GM10266 (cell line): ENCODE measurements at regions not wholly inside any gene's neighbourhood (a gene's known extent, or its start where the extent isn't known, plus 50 kb on each side); places are given as distances from the start of the nearest gene placed in this dataset.
"Not testable (repeated sequence)": the region's sequence is repeated elsewhere in the genome, so short reads cannot be mapped to it uniquely, and the experiment has no call there.

Experiments used
- DNase-seq: peaks from one replicate; pipeline ENCODE4 v3.0.0; 2012; ENCODE audit errors: extremely low spot score
- CTCF ChIP-seq: IDR thresholded peaks from 2 replicates; pipeline ENCODE4 v1.5.1; 2012; ENCODE audit warnings: mild to moderate bottlenecking, low read depth; ENCODE audit not compliant: control insufficient read depth, insufficient read depth; ENCODE audit errors: missing control alignments

DNA sequence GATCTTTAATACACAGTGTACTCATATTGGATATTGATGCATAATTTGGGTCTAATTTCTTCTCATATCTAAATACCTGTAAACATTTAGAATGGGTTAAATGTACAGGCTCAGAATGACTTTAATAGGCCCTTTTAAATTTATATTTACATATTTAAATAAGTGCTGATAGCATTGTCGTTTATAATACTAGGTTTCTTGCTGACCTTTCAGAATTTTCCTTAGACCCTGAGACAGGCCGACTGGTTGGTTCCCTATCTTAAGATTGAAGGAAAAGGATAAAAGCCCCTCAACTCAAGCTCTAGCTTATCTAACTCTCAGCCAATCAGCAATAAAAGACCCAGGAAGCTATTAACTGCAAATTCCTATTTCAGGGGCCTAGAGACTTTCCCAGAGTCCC is 67.8 kb upstream of the HNMT start:
- TF ChIP-seq CTCF, result no peak
- DNase-seq, result no peak

GRCh38 chr2:137897082-137897481 is 67.2 kb upstream of the HNMT start:
- no peak for DNase-seq
- no peak for TF ChIP-seq CTCF

DNA sequence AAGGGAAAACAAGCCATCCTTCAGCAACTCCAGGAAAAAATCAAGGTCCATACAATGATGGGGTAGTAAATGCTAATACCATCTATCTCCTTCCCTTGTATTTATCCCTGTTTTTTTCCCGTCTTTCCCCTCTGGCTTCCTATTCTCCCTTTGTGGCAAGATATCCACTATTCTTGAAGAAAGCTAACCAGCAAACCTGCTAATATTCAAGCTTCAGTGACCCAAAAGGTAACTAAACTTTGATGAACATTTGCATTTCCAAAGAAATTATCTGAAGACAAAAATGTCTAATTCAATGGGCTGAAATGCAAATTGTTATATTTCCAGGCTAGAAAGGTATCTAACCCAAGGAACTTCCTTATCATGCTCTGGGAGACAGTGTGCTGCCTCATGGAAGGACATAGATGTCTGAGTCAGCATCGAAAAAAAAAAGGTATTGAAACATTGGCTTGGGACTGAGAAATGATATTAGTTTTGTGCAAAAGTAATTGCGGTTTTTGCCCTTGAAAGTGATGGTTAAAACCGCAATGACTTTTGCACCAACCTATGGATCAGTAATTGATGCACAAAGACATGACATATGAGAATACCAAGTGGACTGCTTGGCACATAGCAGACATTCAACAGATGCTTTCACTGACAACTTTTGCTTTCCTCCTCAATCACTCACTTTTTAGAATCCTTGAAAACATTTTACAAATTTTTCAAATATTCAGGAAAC is 63.7 kb upstream of the HNMT start:
- no peak for TF ChIP-seq CTCF

DNA sequence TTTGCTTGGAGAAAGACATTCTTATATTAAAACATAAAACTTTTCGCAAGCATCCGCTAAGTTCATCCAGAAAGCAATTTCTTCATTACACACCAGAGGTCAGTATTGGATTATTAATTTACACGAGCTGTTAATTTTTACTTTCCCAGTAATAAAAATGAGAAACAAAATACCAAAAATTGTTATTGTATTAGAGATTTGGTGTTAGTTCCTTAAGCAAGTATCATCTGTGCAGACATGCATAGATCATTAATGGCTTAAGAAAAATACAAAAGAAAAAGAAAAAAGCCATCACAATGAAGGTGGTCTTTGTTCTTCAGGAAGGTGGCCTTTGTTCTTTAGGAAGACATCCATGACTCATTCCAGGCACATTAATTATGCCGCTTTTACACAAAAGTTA is 53.6 kb upstream of the HNMT start:
- DNase-seq, result no peak
- TF ChIP-seq CTCF, result peak; percentile 35

More for the DNA sequence above, 63.7 kb upstream of the HNMT start:
- DNase-seq, result no peak

GRCh38 chr2:137912371-137912770 is 51.9 kb upstream of the HNMT start:
- no peak for DNase-seq
- no peak for TF ChIP-seq CTCF

GRCh38 chr2:137913169-137913568 is 51.1 kb upstream of the HNMT start:
- DNase-seq, result no peak
- no peak for TF ChIP-seq CTCF

- not testable (repeated sequence) for DNase-seq
Measured at GRCh38 chr2:137913648-137914047, 50.6 kb upstream of the HNMT start.
